ENCODE measurements at regions not wholly inside any gene's neighbourhood (a gene's known extent, or its start where the extent isn't known, plus 50 kb on each side); places are given as distances from the start of the nearest gene placed in this dataset.

GRCh38 chr1:101316799-101317198 lies 80.0 kb downstream of the S1PR1 start:
- TF ChIP-seq CTCF (conservative IDR thresholded peaks at IDR 0.05 in 1 of 2, IDR thresholded peaks at IDR 0.05 in 1 of 2; ENCODE audit: extremely low read depth in 1 of 2, insufficient read depth in 1 of 2, low read depth in 1 of 2, low read length in 2 of 2): no peak
- TF ChIP-seq EZH2 (IDR thresholded peaks at IDR 0.05; ENCODE audit: borderline replicate concordance, low read length): no peak

All from mammary epithelial cell (primary cell).